Neural cell (in vitro differentiated cells): ENCODE measurements at regions not wholly inside any gene's neighbourhood (a gene's known extent, or its start where the extent isn't known, plus 50 kb on each side); places are given as distances from the start of the nearest gene placed in this dataset.
A peak's percentile ranks its signal among the peaks of the same experiment; 100 is the strongest.

Experiments
- H2AFZ ChIP-seq: fragments of 200-600, 300-800 bp; sonication (generic), shearing (Covaris generic); 2 replicates; pipeline ENCODE4 v1.6.0; 2014; ENCODE audit warnings: low read depth, mild to moderate bottlenecking, antibody characterized with exemption, low read length, moderate library complexity
- H3F3A ChIP-seq: fragments of 200-600 bp; shearing (Covaris generic); 2 replicates; pipeline ENCODE4 v1.6.1; 2016; ENCODE audit warnings: mild to moderate bottlenecking, moderate library complexity, mixed read lengths, antibody characterized with exemption, low read length; ENCODE audit not compliant: insufficient read depth, poor library complexity, severe bottlenecking
- H3K27ac ChIP-seq: fragments of 200-600, 300-800 bp; sonication (generic), shearing (Covaris generic); 2 replicates; pipeline ENCODE4 v1.5.1; 2014; ENCODE audit warnings: mild to moderate bottlenecking, low read length, moderate library complexity
- H3K27me3 ChIP-seq: fragments of 300-800, 200-600 bp; sonication (generic), shearing (Covaris generic); 2 replicates; pipeline ENCODE4 v1.6.0; 2014; ENCODE audit warnings: mild to moderate bottlenecking, low read depth, low read length, moderate library complexity; ENCODE audit not compliant: insufficient read depth
- H3K36me3 ChIP-seq: fragments of 300-800, 200-600 bp; sonication (generic), shearing (Covaris generic); 2 replicates; pipeline ENCODE4 v1.5.1; 2014; ENCODE audit warnings: mild to moderate bottlenecking, antibody characterized with exemption, low read length, moderate library complexity; ENCODE audit not compliant: insufficient read depth
- H3K4me2 ChIP-seq: fragments of 300-800, 200-600 bp; sonication (generic), shearing (Covaris generic); 2 replicates; pipeline ENCODE4 v1.6.0; 2014; ENCODE audit warnings: mild to moderate bottlenecking, low read length
- H3K4me3 ChIP-seq: fragments of 300-800, 200-600 bp; sonication (generic), shearing (Covaris generic); 2 replicates; pipeline ENCODE4 v1.5.1; 2014; ENCODE audit warnings: mild to moderate bottlenecking, low read length, moderate library complexity
- H3K79me2 ChIP-seq: fragments of 200-600 bp; shearing (Covaris generic); replicated peaks from 2 replicates; pipeline ENCODE4 v1.6.0; 2014; ENCODE audit warnings: mild to moderate bottlenecking, low read length, moderate library complexity; ENCODE audit not compliant: insufficient read depth
- H3K9ac ChIP-seq: fragments of 300-800, 200-600 bp; sonication (generic), shearing (Covaris generic); 2 replicates; pipeline ENCODE4 v1.6.1; 2016; ENCODE audit warnings: mild to moderate bottlenecking, low read length, mixed read lengths
- H3K9me2 ChIP-seq: fragments of 200-600 bp; shearing (Covaris generic); 2 replicates; pipeline ENCODE4 v1.6.1; 2016; ENCODE audit warnings: mild to moderate bottlenecking, low read length, mixed read lengths; ENCODE audit not compliant: insufficient read depth
- H3K9me3 ChIP-seq: fragments of 200-600, 300-800 bp; sonication (generic), shearing (Covaris generic); 2 replicates; pipeline ENCODE4 v1.6.1; 2016; ENCODE audit warnings: mild to moderate bottlenecking, mixed run types, low read length, moderate library complexity, mixed read lengths
- H4K20me1 ChIP-seq: fragments of 200-600 bp; shearing (Covaris generic); 2 replicates; pipeline ENCODE4 v1.6.1; 2016; ENCODE audit warnings: mild to moderate bottlenecking, mixed run types; ENCODE audit not compliant: insufficient read depth
- CTCF ChIP-seq: fragments of 450-650 bp; IDR thresholded peaks from 2 replicates; pipeline ENCODE4 v1.5.1; 2014; ENCODE audit warnings: antibody characterized with exemption, mild to moderate bottlenecking, moderate library complexity; ENCODE audit not compliant: poor library complexity, severe bottlenecking
- EP300 ChIP-seq: fragments of 450-650 bp; conservative IDR thresholded peaks from 2 replicates; pipeline ENCODE4 v1.6.1; 2014; ENCODE audit warnings: antibody characterized with exemption, mild to moderate bottlenecking, moderate library complexity; ENCODE audit not compliant: poor library complexity, severe bottlenecking
- EZH2 ChIP-seq: fragments of 200-600, 300-800 bp; shearing (Covaris generic), sonication (generic); IDR thresholded peaks from 2 replicates; pipeline ENCODE4 v1.6.1; 2014; ENCODE audit warnings: antibody characterized with exemption, low read length, borderline replicate concordance, mild to moderate bottlenecking; ENCODE audit not compliant: insufficient read depth, poor library complexity, severe bottlenecking
- MXI1 ChIP-seq: fragments of 450-650 bp; conservative IDR thresholded peaks from 2 replicates; pipeline ENCODE4 v1.6.1; 2014; ENCODE audit warnings: antibody characterized with exemption, mild to moderate bottlenecking; ENCODE audit not compliant: poor library complexity, severe bottlenecking
- POLR2AphosphoS5 ChIP-seq: IDR thresholded peaks from 2 replicates; pipeline ENCODE4 v1.6.1; 2012
- RAD21 ChIP-seq: fragments of 450-650 bp; conservative IDR thresholded peaks from 2 replicates; pipeline ENCODE4 v1.6.1; 2014; ENCODE audit warnings: antibody characterized with exemption, mild to moderate bottlenecking, moderate library complexity
- REST ChIP-seq: IDR thresholded peaks from 2 replicates; pipeline ENCODE4 v1.6.1; 2012; ENCODE audit warnings: borderline replicate concordance
- SMC3 ChIP-seq: fragments of 450-650 bp; conservative IDR thresholded peaks from 2 replicates; pipeline ENCODE4 v1.6.1; 2014; ENCODE audit warnings: antibody characterized with exemption, mild to moderate bottlenecking, moderate library complexity; ENCODE audit not compliant: poor library complexity
- TAF1 ChIP-seq: IDR thresholded peaks from 2 replicates; pipeline ENCODE4 v1.6.1; 2012; ENCODE audit warnings: low read depth

GRCh38 chr17:77800816-77801215, 157.7 kb upstream of the TNRC6C start:
- Histone ChIP-seq H3K27ac (peak overlapping the region; percentile 98), H3K4me3 (no peak overlapping the region), H3K9ac (peak overlapping the region; percentile 22), H2AFZ (no peak overlapping the region), H3K9me3 (no peaks in the 10 kb centered on the region), H3K27me3 (no peaks in the 10 kb centered on the region), H3K36me3 (no peaks in the 10 kb centered on the region), H3K9me2 (no peaks in the 10 kb centered on the region), H3K79me2 (no peaks in the 10 kb centered on the region), H3K4me2 (no peak overlapping the region), H4K20me1 (no peaks in the 10 kb centered on the region), H3F3A (peaks cover 9% of the 10 kb centered on the region)
- TF ChIP-seq SMC3 (no peak), TAF1 (no peak), POLR2AphosphoS5 (no peak), EP300 (no peak), REST (no peak), CTCF (no peak), RAD21 (no peak), EZH2 (no peak), MXI1 (no peak)

GRCh38 chr17:77801545-77802332, 156.8 kb upstream of the TNRC6C start:
- no peaks in the 10 kb centered on the region for H3K79me2 ChIP-seq
- H3F3A ChIP-seq = peaks cover 9% of the 10 kb centered on the region
- TF ChIP-seq SMC3 = no peak
- peak; percentile 40 for TF ChIP-seq REST
- TF ChIP-seq TAF1 = no peak
- no peaks in the 10 kb centered on the region for H3K27me3 ChIP-seq
- no peaks in the 10 kb centered on the region for H3K9me3 ChIP-seq
- peak overlapping the region; percentile 77 for H3K9ac ChIP-seq
- peak overlapping the region; percentile 98 for H3K27ac ChIP-seq
- no peaks in the 10 kb centered on the region for H3K9me2 ChIP-seq
- H3K4me3 ChIP-seq = peak overlapping the region; percentile 58
- no peaks in the 10 kb centered on the region for H4K20me1 ChIP-seq
- no peak overlapping the region for H3K4me2 ChIP-seq
- no peaks in the 10 kb centered on the region for H3K36me3 ChIP-seq
- peak overlapping the region; percentile 37 for H2AFZ ChIP-seq
